GM12878 (cell line): ENCODE measurements at regions not wholly inside any gene's neighbourhood (a gene's known extent, or its start where the extent isn't known, plus 50 kb on each side); places are given as distances from the start of the nearest gene placed in this dataset.

Experiments
- ATAC-seq: fragments of 200-7000 bp; cut with Tn5 transposase; 3 replicates; pipeline ENCODE4 v1.9.1; 2020; ENCODE audit warnings: mild to moderate bottlenecking, moderate library complexity
- BruUV-seq: library from RNA; stranded (reverse); fragments of 400-500 nt; replicated peaks from 2 replicates; lab custom pipeline; 2021; lab: Mats Ljungman, UMichigan
- CTCF ChIA-PET: fragments of 300-600 bp; sonication (Branson Sonifier 250); formaldehyde crosslinking; extraction: SDS; loops from one replicate; lab custom pipeline; 2021; ENCODE audit warnings: inconsistent platforms; lab: Yijun Ruan, JAX
- POLR2A ChIA-PET: fragments of 350-600 bp; formaldehyde crosslinking; extraction: SDS; loops from one replicate; lab custom pipeline; 2021; ENCODE audit warnings: inconsistent platforms; lab: Charles Lee
- RAD21 ChIA-PET: fragments of 300-600 bp; sonication (Branson Sonifier 250); formaldehyde crosslinking; loops from one replicate; lab custom pipeline; 2023; ENCODE audit warnings: antibody characterized with exemption; ENCODE audit not compliant: unreplicated experiment; lab: Charles Lee
- SMC1A ChIA-PET: fragments of 300-600 bp; sonication (Branson Sonifier 250); formaldehyde crosslinking; loops from one replicate; lab custom pipeline; 2023; ENCODE audit not compliant: unreplicated experiment, uncharacterized antibody; lab: Charles Lee
- DNase-seq: peaks from one replicate; pipeline ENCODE4 v3.0.0-alpha.2; 2011; ENCODE audit warnings: low read depth, low spot score
- FAIRE-seq: peaks from 3 replicates; lab custom pipeline; 2011; peaks lifted over from hg19 to GRCh38; lab: Jason Lieb, UNC
- H2AFZ ChIP-seq: 2 replicates; pipeline ENCODE4 v1.6.0; 2011; ENCODE audit warnings: low read depth, low read length, control low read depth; ENCODE audit not compliant: control insufficient read depth
- H3K27ac ChIP-seq: 2 replicates; pipeline ENCODE4 v1.5.1; 2011; ENCODE audit warnings: control low read depth; ENCODE audit not compliant: control insufficient read depth, insufficient read depth
- H3K27me3 ChIP-seq, 2 experiments: replicated peaks in 1 of 2; 2 replicates each; pipeline versions ENCODE4 v1.6.0 to v1.6.1; 2011; ENCODE audit warnings: low read length in 1 of 2; ENCODE audit not compliant: control insufficient read depth in 2 of 2, insufficient read depth in 2 of 2
- H3K36me3 ChIP-seq, 2 experiments: 2 replicates each; pipeline ENCODE4 v1.5.1; 2011; ENCODE audit warnings: low read length in 1 of 2; ENCODE audit not compliant: control insufficient read depth in 2 of 2, insufficient read depth in 2 of 2
- H3K4me1 ChIP-seq: 2 replicates; pipeline ENCODE4 v1.6.1; 2011; ENCODE audit warnings: mild to moderate bottlenecking, low read length, moderate library complexity, mixed read lengths; ENCODE audit not compliant: control insufficient read depth, insufficient read depth
- H3K4me2 ChIP-seq: 2 replicates; pipeline ENCODE4 v1.6.0; 2011; ENCODE audit warnings: control low read depth; ENCODE audit not compliant: control insufficient read depth, insufficient read depth
- H3K4me3 ChIP-seq: fragments of 200-600 bp; sonication (generic); 2 replicates; pipeline ENCODE4 v1.5.1; 2016
- H3K79me2 ChIP-seq: 2 replicates; pipeline ENCODE4 v1.6.0; 2011; ENCODE audit warnings: low read length; ENCODE audit not compliant: control insufficient read depth, insufficient read depth
- H3K9ac ChIP-seq: 2 replicates; pipeline ENCODE4 v1.8.0; 2011; ENCODE audit warnings: low read length, control low read depth, mixed read lengths; ENCODE audit not compliant: control insufficient read depth, insufficient read depth
- H3K9me3 ChIP-seq: replicated peaks from 3 replicates; pipeline ENCODE4 v1.5.1; 2011; ENCODE audit warnings: mild to moderate bottlenecking, low read length; ENCODE audit not compliant: control insufficient read depth, insufficient read depth
- H4K20me1 ChIP-seq: 2 replicates; pipeline ENCODE4 v1.6.0; 2011; ENCODE audit not compliant: control insufficient read depth, insufficient read depth
- BCL11A ChIP-seq: IDR thresholded peaks from 2 replicates; pipeline ENCODE4 v1.6.1; 2011; ENCODE audit warnings: low read depth, low read length
- KDM1A ChIP-seq: fragments of 200-600 bp; sonication (generic); IDR thresholded peaks from 2 replicates; pipeline ENCODE4 v1.6.1; 2016; ENCODE audit warnings: borderline replicate concordance
- PAX5 ChIP-seq: IDR thresholded peaks from 2 replicates; pipeline ENCODE4 v1.6.1; 2011; ENCODE audit warnings: low read depth, low read length, borderline replicate concordance
- POLR2AphosphoS5 ChIP-seq: IDR thresholded peaks from 2 replicates; pipeline ENCODE4 v1.6.1; 2011; ENCODE audit warnings: mild to moderate bottlenecking, low read length, inconsistent platforms
- TARDBP ChIP-seq: IDR thresholded peaks from 2 replicates; pipeline ENCODE4 v1.6.1; 2016; ENCODE audit warnings: borderline replicate concordance
- TCF12 ChIP-seq: IDR thresholded peaks from 2 replicates; pipeline ENCODE4 v1.6.1; 2011; ENCODE audit warnings: low read depth, mild to moderate bottlenecking, low read length
- YY1 ChIP-seq: IDR thresholded peaks from 2 replicates; pipeline ENCODE4 v1.6.1; 2011; ENCODE audit warnings: low read depth, mild to moderate bottlenecking, low read length
- WGBS: methylation state at CpG from one replicate; pipeline ENCODE4 v1.1.6; 2016; ENCODE audit warnings: low lambda C conversion rate; ENCODE audit not compliant: insufficient replicate concordance, insufficient coverage; ENCODE audit errors: missing lambda C conversion rate; 5-methylcytosine and 5-hydroxymethylcytosine counted together
- in situ Hi-C: fragments of 300-500 bp; cut with MboI; formaldehyde crosslinking; loops from 9 replicates; pipeline ENCODE4 v1.14.3; 2018; ENCODE audit warnings: mixed read lengths
- intact Hi-C: fragments of 100-400 bp; cut with micrococcal nuclease; formaldehyde crosslinking; loops from one replicate; pipeline ENCODE4 v1.14.2; 2022; ENCODE audit not compliant: unreplicated experiment
- TF ChIP-seq, protein P1 (sequence below): IDR thresholded peaks from 2 replicates; pipeline ENCODE4 v1.6.1; 2012; ENCODE audit warnings: low read depth, low read length, improper control_type of control experiment
- TF ChIP-seq, protein P2 (sequence below): IDR thresholded peaks from 2 replicates; pipeline ENCODE4 v1.6.1; 2012; ENCODE audit warnings: low read depth, low read length, improper control_type of control experiment

DNA sequence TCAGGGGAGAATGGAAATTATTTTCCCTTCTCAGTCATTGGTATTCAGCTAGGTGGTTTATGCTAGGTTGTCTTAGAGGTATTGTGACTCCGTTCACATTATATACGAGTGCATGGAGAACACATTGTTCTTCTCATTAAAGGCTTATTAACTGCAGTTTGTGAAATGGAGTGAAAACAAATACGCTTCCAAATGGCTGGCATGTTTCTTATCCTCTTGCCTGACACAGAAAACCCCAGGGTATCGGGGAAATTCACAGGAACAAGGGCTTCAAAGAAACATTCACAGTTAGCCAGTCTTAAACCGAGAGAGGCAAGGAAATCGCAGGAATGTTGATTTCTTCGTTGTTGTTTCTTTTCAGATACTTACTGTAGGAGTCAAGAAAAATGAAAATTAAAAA lies 1047.9 kb upstream of the RBFOX1 start (continued):
- TF ChIP-seq, protein P1, sequence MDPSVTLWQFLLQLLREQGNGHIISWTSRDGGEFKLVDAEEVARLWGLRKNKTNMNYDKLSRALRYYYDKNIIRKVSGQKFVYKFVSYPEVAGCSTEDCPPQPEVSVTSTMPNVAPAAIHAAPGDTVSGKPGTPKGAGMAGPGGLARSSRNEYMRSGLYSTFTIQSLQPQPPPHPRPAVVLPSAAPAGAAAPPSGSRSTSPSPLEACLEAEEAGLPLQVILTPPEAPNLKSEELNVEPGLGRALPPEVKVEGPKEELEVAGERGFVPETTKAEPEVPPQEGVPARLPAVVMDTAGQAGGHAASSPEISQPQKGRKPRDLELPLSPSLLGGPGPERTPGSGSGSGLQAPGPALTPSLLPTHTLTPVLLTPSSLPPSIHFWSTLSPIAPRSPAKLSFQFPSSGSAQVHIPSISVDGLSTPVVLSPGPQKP: no peak
- TF ChIP-seq BCL11A: no peak

DNA sequence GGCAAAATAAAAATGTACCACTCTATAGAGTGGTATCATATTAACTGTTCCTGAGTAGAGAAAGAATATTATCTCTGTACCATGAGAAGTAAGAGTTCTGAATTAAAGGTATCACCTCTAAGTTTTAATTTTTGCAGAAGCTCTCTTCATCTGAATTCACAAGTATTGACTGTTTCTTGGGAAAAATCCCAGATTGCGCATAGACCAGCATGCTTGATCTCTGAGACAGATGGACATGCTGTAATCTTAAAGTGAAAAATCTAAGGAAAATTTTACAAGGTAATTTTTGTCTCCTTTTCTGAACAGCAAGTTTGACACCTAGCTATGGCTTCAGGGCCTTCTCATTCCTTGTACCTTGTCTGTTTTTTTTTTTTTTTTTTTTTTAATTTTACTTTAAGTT lies 1050.7 kb upstream of the RBFOX1 start:
- Histone ChIP-seq H3K9ac (no peak overlapping the region), H3K79me2 (no peaks in the 10 kb centered on the region), H3K36me3 (no peaks in the 10 kb centered on the region), H4K20me1 (no peaks in the 10 kb centered on the region), H3K4me2 (no peak overlapping the region), H3K4me1 (no peaks in the 10 kb centered on the region), H3K27me3 (no peaks in the 10 kb centered on the region), H3K9me3 (no peaks in the 10 kb centered on the region; the same call in 2 of the 3 replicates), H3K4me3 (no peak overlapping the region), H3K27ac (no peak overlapping the region), H2AFZ (no peak overlapping the region)
- DNase-seq (no peak), ATAC-seq (no peak), FAIRE-seq (no peak)
- BruUV-seq: no TSS peak
- intact Hi-C loops (no loop called here), in situ Hi-C loops (no loop called here)
- 100% methylated on average over 1 of the region's 1 CpG for WGBS
- ChIA-PET RAD21 (no interaction called here), CTCF (no interaction called here), SMC1A (no interaction called here), POLR2A (no interaction called here)
- TF ChIP-seq POLR2AphosphoS5: no peak
- no peak for TF ChIP-seq TCF12
- no peak for TF ChIP-seq KDM1A
- no peak for TF ChIP-seq TARDBP
- no peak for TF ChIP-seq PAX5
- TF ChIP-seq, protein P2, sequence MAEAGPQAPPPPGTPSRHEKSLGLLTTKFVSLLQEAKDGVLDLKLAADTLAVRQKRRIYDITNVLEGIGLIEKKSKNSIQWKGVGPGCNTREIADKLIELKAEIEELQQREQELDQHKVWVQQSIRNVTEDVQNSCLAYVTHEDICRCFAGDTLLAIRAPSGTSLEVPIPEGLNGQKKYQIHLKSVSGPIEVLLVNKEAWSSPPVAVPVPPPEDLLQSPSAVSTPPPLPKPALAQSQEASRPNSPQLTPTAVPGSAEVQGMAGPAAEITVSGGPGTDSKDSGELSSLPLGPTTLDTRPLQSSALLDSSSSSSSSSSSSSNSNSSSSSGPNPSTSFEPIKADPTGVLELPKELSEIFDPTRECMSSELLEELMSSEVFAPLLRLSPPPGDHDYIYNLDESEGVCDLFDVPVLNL: no peak
- TF ChIP-seq YY1: no peak
